ENCODE measurements at regions not wholly inside any gene's neighbourhood (a gene's known extent, or its start where the extent isn't known, plus 50 kb on each side); places are given as distances from the start of the nearest gene placed in this dataset.
"Not testable (repeated sequence)": the region's sequence is repeated elsewhere in the genome, so short reads cannot be mapped to it uniquely, and the experiment has no call there.

DNA sequence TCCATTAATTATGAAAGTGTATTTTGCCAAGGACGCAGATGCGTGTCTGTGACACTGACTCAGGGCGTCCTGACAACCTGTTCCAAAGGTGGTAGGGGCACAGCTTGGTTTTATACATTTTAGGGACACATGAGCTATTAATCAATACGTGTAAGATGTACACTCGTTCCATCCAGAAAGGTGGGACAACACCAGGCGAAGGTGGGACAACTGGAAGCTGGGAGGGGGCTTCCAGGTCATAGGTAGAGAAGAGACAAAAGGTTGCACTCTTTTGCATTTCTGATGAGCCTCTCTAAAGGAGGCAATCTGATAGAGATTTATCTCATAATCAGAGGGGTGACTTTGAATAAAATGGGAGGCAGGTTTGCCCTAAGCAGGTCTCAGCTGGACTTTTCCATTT lies 82.7 kb upstream of the ZNF746 start:
- in situ Hi-C loops (cut with MboI): no loop called here
- Histone ChIP-seq H2AFZ (no peak overlapping the region), H3F3A (ENCODE audit: insufficient read depth) (no peaks in the 10 kb centered on the region), H3K9me3 (ENCODE audit: low read depth) (no peaks in the 10 kb centered on the region), H4K20me1 (ENCODE audit: insufficient read depth) (no peaks in the 10 kb centered on the region), H3K36me3 (ENCODE audit: low read depth) (peaks cover 27% of the 10 kb centered on the region), H3K27me3 (replicated peaks; ENCODE audit: insufficient read depth) (no peaks in the 10 kb centered on the region), H3K27ac (no peak overlapping the region), H3K79me2 (ENCODE audit: insufficient read depth) (0 out of 2 replicates have a peak, but pooled peaks cover 5% of the 10 kb centered on the region), H3K4me1 (ENCODE audit: insufficient read depth) (no peaks in the 10 kb centered on the region), H3K4me2 (ENCODE audit: unreplicated experiment) (no peak overlapping the region), H3K4me3 (no peak overlapping the region), H3K9ac (no peak overlapping the region), H3K9me2 (ENCODE audit: insufficient read depth) (no peaks in the 10 kb centered on the region)
- DNase-seq: no peak
- 92 to 99% methylated on average over 6 of the region's 6 CpGs for WGBS, 2 experiments (ENCODE audit: low coverage in 1 of 2, low lambda C conversion rate in 2 of 2, missing lambda C conversion rate in 2 of 2)
- TF ChIP-seq EZH2 (IDR thresholded peaks at IDR 0.05; ENCODE audit: insufficient read depth, poor library complexity, severe bottlenecking): no peak
- no peak for TF ChIP-seq EZH2phosphoT487 (IDR thresholded peaks at IDR 0.05; ENCODE audit: insufficient read depth, low read depth)

DNA sequence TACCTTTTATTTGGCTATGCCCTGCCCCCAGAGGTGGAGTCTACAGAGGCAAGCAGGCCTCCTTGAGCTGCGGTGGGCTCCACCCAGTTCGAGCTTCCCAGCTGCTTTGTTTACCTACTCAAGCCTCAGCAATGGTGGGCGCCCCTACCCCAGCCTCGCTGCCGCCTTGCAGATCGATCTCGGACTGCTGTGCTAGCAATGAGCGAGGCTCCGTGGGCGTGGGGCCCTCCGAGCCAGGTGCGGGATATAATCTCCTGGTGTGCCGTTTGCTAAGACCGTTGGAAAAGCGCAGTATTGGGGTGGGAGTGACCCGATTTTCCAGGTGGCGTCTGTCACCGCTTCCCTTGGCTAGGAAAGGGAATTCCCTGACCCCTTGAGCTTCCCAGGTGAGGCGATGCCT lies 81.8 kb upstream of the ZNF746 start:
- H3K9me2 ChIP-seq (ENCODE audit: insufficient read depth); H3K9me3 ChIP-seq (ENCODE audit: low read depth): not testable (repeated sequence)
- WGBS, 2 experiments (ENCODE audit: low coverage in 1 of 2, low lambda C conversion rate in 2 of 2, missing lambda C conversion rate in 2 of 2): 97 to 99% methylated on average over 18 to 19 of the region's 19 CpGs

DNA sequence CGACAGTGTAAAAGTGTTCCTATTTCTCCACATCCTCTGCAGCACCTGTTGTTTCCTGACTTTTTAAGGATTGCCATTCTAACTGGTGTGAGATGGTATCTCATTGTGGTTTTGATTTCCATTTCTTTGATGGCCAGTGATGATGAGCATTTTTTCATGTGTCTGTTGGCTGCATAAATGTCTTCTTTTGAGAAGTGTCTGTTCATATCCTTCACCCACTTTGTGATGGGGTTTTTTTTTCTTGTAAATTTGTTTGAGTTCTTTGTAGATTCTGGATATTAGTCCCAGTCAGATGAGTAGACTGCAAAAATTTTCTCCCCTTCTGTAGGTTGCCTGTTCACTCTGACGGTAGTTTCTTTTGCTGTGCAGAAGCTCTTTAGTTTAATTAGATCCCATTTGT lies 76.8 kb upstream of the ZNF746 start:
- in situ Hi-C loops (cut with MboI): not testable (repeated sequence)
- whole genome bisulfite sequencing, 2 experiments (ENCODE audit: low coverage in 1 of 2, low lambda C conversion rate in 2 of 2, missing lambda C conversion rate in 2 of 2): 97 to 100% methylated on average over 2 of the region's 2 CpGs

More for the DNA sequence above, 81.8 kb upstream of the ZNF746 start:
- H4K20me1 ChIP-seq (ENCODE audit: insufficient read depth); H3K27ac ChIP-seq; H3K4me1 ChIP-seq (ENCODE audit: insufficient read depth); H3F3A ChIP-seq (ENCODE audit: insufficient read depth); H3K4me3 ChIP-seq; in situ Hi-C loops (cut with MboI); H3K9ac ChIP-seq; H2AFZ ChIP-seq; DNase-seq; H3K27me3 ChIP-seq (replicated peaks; ENCODE audit: insufficient read depth); H3K4me2 ChIP-seq (ENCODE audit: unreplicated experiment); H3K79me2 ChIP-seq (ENCODE audit: insufficient read depth): not testable (repeated sequence)
- H3K36me3 ChIP-seq (ENCODE audit: low read depth): peaks cover 21% of the 10 kb centered on the region

DNA sequence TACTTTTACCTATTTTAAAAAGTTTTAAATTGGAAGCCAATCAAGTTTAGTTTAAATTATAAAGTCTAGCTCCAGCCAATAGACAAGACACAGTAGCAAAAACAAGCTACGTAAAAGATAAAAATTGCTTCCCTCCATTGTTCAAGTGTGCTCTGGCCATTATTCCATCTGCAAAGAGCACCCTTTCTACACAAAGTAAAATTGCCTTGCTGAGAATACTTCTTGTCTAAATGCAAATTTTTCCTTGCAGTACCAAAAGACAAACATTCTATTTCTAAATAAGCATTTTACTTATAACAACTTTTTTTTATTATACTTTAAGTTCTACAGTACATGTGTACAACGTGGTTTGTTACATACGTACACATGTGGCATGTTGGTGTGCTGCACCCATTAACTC lies 75.9 kb upstream of the ZNF746 start:
- WGBS, 2 experiments (ENCODE audit: low coverage in 1 of 2, low lambda C conversion rate in 2 of 2, missing lambda C conversion rate in 2 of 2): 97 to 99% methylated on average over 3 of the region's 3 CpGs
- Histone ChIP-seq H4K20me1 (ENCODE audit: insufficient read depth) (no peaks in the 10 kb centered on the region), H3K4me3 (no peak overlapping the region)

More for the DNA sequence above, 76.8 kb upstream of the ZNF746 start:
- H4K20me1 ChIP-seq (ENCODE audit: insufficient read depth); DNase-seq; H3K9me2 ChIP-seq (ENCODE audit: insufficient read depth); H3K27me3 ChIP-seq (replicated peaks; ENCODE audit: insufficient read depth); H2AFZ ChIP-seq; H3F3A ChIP-seq (ENCODE audit: insufficient read depth); H3K4me1 ChIP-seq (ENCODE audit: insufficient read depth); H3K4me3 ChIP-seq; H3K9me3 ChIP-seq (ENCODE audit: low read depth); H3K9ac ChIP-seq; H3K27ac ChIP-seq; H3K4me2 ChIP-seq (ENCODE audit: unreplicated experiment); H3K36me3 ChIP-seq (ENCODE audit: low read depth): not testable (repeated sequence)
- peaks cover 20% of the 10 kb centered on the region; the same call in 1 of the 2 replicates for H3K79me2 ChIP-seq (ENCODE audit: insufficient read depth)

DNA sequence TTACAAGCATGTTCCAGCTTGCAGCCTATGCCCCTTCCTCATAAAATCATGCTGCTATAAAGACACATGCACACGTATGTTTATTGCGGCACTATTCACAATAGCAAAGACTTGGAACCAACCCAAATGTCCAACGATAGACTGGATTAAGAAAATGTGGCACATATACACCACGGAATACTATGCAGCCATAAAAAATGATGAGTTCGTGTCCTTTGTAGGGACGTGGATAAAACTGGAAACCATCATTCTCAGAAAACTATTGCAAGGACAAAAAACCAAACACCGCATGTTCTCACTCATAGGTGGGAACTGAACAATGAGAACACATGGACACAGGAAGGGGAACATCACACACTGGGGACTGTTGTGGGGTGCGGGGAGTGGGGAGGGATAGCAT lies 75.3 kb upstream of the ZNF746 start:
- H3F3A ChIP-seq (ENCODE audit: insufficient read depth); H3K4me1 ChIP-seq (ENCODE audit: insufficient read depth); H3K27ac ChIP-seq; H3K4me3 ChIP-seq; H3K36me3 ChIP-seq (ENCODE audit: low read depth); H3K27me3 ChIP-seq (replicated peaks; ENCODE audit: insufficient read depth); H2AFZ ChIP-seq; DNase-seq; H3K9me3 ChIP-seq (ENCODE audit: low read depth); H3K9ac ChIP-seq; in situ Hi-C loops (cut with MboI); H3K4me2 ChIP-seq (ENCODE audit: unreplicated experiment); H3K9me2 ChIP-seq (ENCODE audit: insufficient read depth); H4K20me1 ChIP-seq (ENCODE audit: insufficient read depth): not testable (repeated sequence)
- peaks cover 27% of the 10 kb centered on the region for H3K79me2 ChIP-seq (ENCODE audit: insufficient read depth)
- WGBS, 2 experiments (ENCODE audit: low coverage in 1 of 2, low lambda C conversion rate in 2 of 2, missing lambda C conversion rate in 2 of 2): 95 to 98% methylated on average over 8 of the region's 8 CpGs

More for the DNA sequence above, 75.9 kb upstream of the ZNF746 start:
- TF ChIP-seq EZH2phosphoT487 (IDR thresholded peaks at IDR 0.05; ENCODE audit: insufficient read depth, low read depth): no peak
- TF ChIP-seq EZH2 (IDR thresholded peaks at IDR 0.05; ENCODE audit: insufficient read depth, poor library complexity, severe bottlenecking): no peak
- H3K27ac ChIP-seq: no peak overlapping the region
- H3K4me2 ChIP-seq (ENCODE audit: unreplicated experiment): no peak overlapping the region
- H3K27me3 ChIP-seq (replicated peaks; ENCODE audit: insufficient read depth): no peaks in the 10 kb centered on the region
- H3K9me2 ChIP-seq (ENCODE audit: insufficient read depth): no peaks in the 10 kb centered on the region
- H3K9me3 ChIP-seq (ENCODE audit: low read depth): peaks cover 4% of the 10 kb centered on the region
- no peaks in the 10 kb centered on the region for H3K4me1 ChIP-seq (ENCODE audit: insufficient read depth)
- no peak overlapping the region for H3K9ac ChIP-seq
- H3K79me2 ChIP-seq (ENCODE audit: insufficient read depth): peaks cover 27% of the 10 kb centered on the region
- H3F3A ChIP-seq (ENCODE audit: insufficient read depth): no peaks in the 10 kb centered on the region
- H3K36me3 ChIP-seq (ENCODE audit: low read depth): peaks cover 10% of the 10 kb centered on the region
- H2AFZ ChIP-seq: no peak overlapping the region
- in situ Hi-C loops (cut with MboI): no loop called here
- peak; percentile 47 for DNase-seq

Data from GM23248 (cell line).